ENCODE measurements at regions not wholly inside any gene's neighbourhood (a gene's known extent, or its start where the extent isn't known, plus 50 kb on each side); places are given as distances from the start of the nearest gene placed in this dataset.

DNA sequence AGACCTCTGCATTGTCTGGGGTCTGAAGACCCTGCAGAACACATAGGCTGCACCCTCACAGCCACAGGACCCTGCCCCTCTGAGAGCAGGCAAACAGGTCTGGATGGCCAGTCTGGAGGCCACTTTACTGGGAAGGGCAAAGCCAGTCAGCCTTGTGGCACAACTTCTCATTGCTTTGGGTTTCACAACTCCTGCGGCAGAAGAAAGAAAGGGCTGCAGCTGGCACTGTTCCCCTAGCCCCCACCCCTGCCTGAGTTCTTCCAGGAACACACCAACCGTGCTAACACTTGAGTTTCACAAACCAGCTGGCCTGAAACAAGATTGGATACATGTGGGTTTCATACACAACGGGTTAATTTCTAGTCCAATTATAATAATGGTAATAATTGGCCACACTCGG is 276.5 kb upstream of the MGAT5 start:
- Histone ChIP-seq H3K18ac (ENCODE audit: low read depth, low read length) (peak overlapping the region; percentile 6; the same call in 1 of the 2 replicates), H3K36me3 (ENCODE audit: control insufficient read depth, insufficient read depth, low read length) (no peaks in the 10 kb centered on the region), H3K9ac (ENCODE audit: low read depth, low read length) (no peak overlapping the region), H2BK120ac (ENCODE audit: low read depth, low read length) (no peak overlapping the region; the same call in 1 of the 2 replicates), H3K9me1 (ENCODE audit: insufficient read depth, low read length) (peaks cover 21% of the 10 kb centered on the region), H3K27me3 (ENCODE audit: control insufficient read depth, insufficient read depth, low read length) (no peaks in the 10 kb centered on the region), H3K9me3 (ENCODE audit: control insufficient read depth, insufficient read depth, low read length) (no peaks in the 10 kb centered on the region), H3K4me1 (ENCODE audit: control insufficient read depth, insufficient read depth, low read length) (peaks cover 30% of the 10 kb centered on the region), H3K4me3 (ENCODE audit: insufficient read depth, low read depth, low read length) (no peak overlapping the region), H4K91ac (ENCODE audit: insufficient read depth, low read depth, low read length) (no peak overlapping the region; the same call in 1 of the 2 replicates), H3K4ac (ENCODE audit: low read depth, low read length) (no peak overlapping the region), H3K4me2 (ENCODE audit: low read depth, low read length) (no peak overlapping the region), H2AK5ac (ENCODE audit: low read depth, low read length) (no peak overlapping the region), H3K23ac (ENCODE audit: low read depth, low read length) (no peak overlapping the region), H2AFZ (replicated peaks; ENCODE audit: low read length, poor library complexity) (no peak overlapping the region), H4K5ac (ENCODE audit: low read depth, low read length) (no peak overlapping the region), H2BK15ac (ENCODE audit: low read depth, low read length) (no peak overlapping the region), H3K79me1 (ENCODE audit: low read depth in 1 of 2, low read length in 2 of 2) (0 out of 4 replicates have a peak, but pooled peaks cover 0 to 4% of the 10 kb centered on the region in 2 experiments), H3K56ac (ENCODE audit: extremely low read depth, insufficient read depth, low read length) (no peak overlapping the region), H2BK20ac (ENCODE audit: low read depth, low read length) (no peak overlapping the region), H4K8ac (ENCODE audit: low read depth in 2 of 2, low read length in 2 of 2) (no peak overlapping the region), H4K20me1 (ENCODE audit: insufficient read depth, low read length) (no peaks in the 10 kb centered on the region), H3K14ac (replicated peaks; ENCODE audit: low read depth, low read length) (no peak overlapping the region), H3K27ac (ENCODE audit: insufficient read depth, low read length) (no peak overlapping the region), H2BK5ac (ENCODE audit: low read depth, low read length, poor library complexity, severe bottlenecking) (no peak overlapping the region), H2AK9ac (replicated peaks; ENCODE audit: low read depth, low read length, poor library complexity) (no peak overlapping the region)
- 83% methylated on average over 1 of the region's 4 CpGs; no CpG with 5 or more reads in 1 of the 2 experiments for WGBS, 2 experiments (ENCODE audit: extremely low coverage in 2 of 2, insufficient read length in 1 of 2)
- dilution Hi-C loops (cut with HindIII; ENCODE audit: low sequenced_read_pairs, unreplicated experiment) = no loop called here
- in situ Hi-C loops (cut with MboI; ENCODE audit: low sequenced_read_pairs) = no loop called here
- ChIA-PET CTCF (no interaction called here), POLR2A (ENCODE audit: unreplicated experiment) (no interaction called here)
- BruUV-seq (replicated peaks) = no TSS peak
- intact Hi-C loops (cut with micrococcal nuclease) = no loop called here
- DNase-seq (no peak), ATAC-seq (ENCODE audit: low read depth) (no peak)
- TF ChIP-seq CEBPB (IDR thresholded peaks at IDR 0.05; ENCODE audit: low read depth, low read length) (no peak), BHLHE40 (IDR thresholded peaks at IDR 0.05; ENCODE audit: low read depth, low read length) (no peak), RFX5 (IDR thresholded peaks at IDR 0.05; ENCODE audit: low read depth, low read length) (no peak), RCOR1 (IDR thresholded peaks at IDR 0.05; ENCODE audit: insufficient replicate concordance, low read length) (no peak), CHD1 (IDR thresholded peaks at IDR 0.05; ENCODE audit: low read depth, low read length) (no peak)
- TF ChIP-seq, protein P1, sequence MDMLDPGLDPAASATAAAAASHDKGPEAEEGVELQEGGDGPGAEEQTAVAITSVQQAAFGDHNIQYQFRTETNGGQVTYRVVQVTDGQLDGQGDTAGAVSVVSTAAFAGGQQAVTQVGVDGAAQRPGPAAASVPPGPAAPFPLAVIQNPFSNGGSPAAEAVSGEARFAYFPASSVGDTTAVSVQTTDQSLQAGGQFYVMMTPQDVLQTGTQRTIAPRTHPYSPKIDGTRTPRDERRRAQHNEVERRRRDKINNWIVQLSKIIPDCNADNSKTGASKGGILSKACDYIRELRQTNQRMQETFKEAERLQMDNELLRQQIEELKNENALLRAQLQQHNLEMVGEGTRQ (IDR thresholded peaks at IDR 0.05; ENCODE audit: low read depth, low read length) = no peak
